Body of pancreas (tissue), 4 donors: ENCODE measurements at regions not wholly inside any gene's neighbourhood (a gene's known extent, or its start where the extent isn't known, plus 50 kb on each side); places are given as distances from the start of the nearest gene placed in this dataset.

Experiments
- ATAC-seq: fragments of 150-250 bp; one replicate; pipeline ENCODE4 v1.9.1; 2016
- DNase-seq, 4 donors: peaks; one replicate each; pipeline ENCODE4 v3.0.0-alpha.2; 2019
- H3K27ac ChIP-seq, 4 donors: fragments of 200-600 bp; sonication (generic); 1 replicate in 3 of 4; 2 replicates in 1 of 4; pipeline versions ENCODE4 v1.5.1 to v1.6.1; 2016 to 2019; ENCODE audit warnings: mild to moderate bottlenecking in 1 of 4, mixed read lengths in 1 of 4, moderate library complexity in 1 of 4
- H3K27me3 ChIP-seq, 2 donors: fragments of 200-600 bp; sonication (generic); one replicate each; pipeline ENCODE4 v1.6.0; 2016; ENCODE audit warnings: mild to moderate bottlenecking in 1 of 2
- H3K36me3 ChIP-seq, 2 donors: fragments of 200-600 bp; sonication (generic); replicated peaks in 1 of 2; 2 replicates each; pipeline ENCODE4 v1.5.1; 2016; ENCODE audit warnings: low read depth in 2 of 2; ENCODE audit not compliant: insufficient read depth in 1 of 2
- H3K4me1 ChIP-seq: fragments of 200-600 bp; sonication (generic); one replicate; pipeline ENCODE4 v1.6.0; 2016
- H3K4me3 ChIP-seq, 2 donors: fragments of 200-600 bp; sonication (generic); 1 replicate in 1 of 2; 2 replicates in 1 of 2; pipeline ENCODE4 v1.5.1; 2016 to 2019
- H3K9me3 ChIP-seq, 3 donors: fragments of 200-600 bp; sonication (generic); 1 replicate in 2 of 3; 2 replicates in 1 of 3; pipeline ENCODE4 v1.5.1; 2016
- POLR2A ChIP-seq, 3 donors: fragments of 450-650 bp; IDR thresholded peaks; one replicate each; pipeline ENCODE4 v1.6.1; 2016; ENCODE audit warnings: antibody characterized with exemption in 3 of 3, mild to moderate bottlenecking in 2 of 3
- WGBS, 2 donors: methylation state at CpG; one replicate each; pipeline ENCODE4 v1.1.5; 2017; 5-methylcytosine and 5-hydroxymethylcytosine counted together
- intact Hi-C: fragments of 100-400 bp; cut with DNase I; formaldehyde crosslinking; loops from one replicate; pipeline ENCODE4 v1.15.1; 2023
- TF ChIP-seq, protein P1 (sequence below), 7 experiments: fragments of 450-650 bp in 4 of 7; fragments of 200-600 bp in 3 of 7; sonication (generic) in 3 of 7; IDR thresholded peaks; one replicate each; pipeline ENCODE4 v1.5.1; 2016 to 2019; ENCODE audit warnings: antibody characterized with exemption in 7 of 7

DNA sequence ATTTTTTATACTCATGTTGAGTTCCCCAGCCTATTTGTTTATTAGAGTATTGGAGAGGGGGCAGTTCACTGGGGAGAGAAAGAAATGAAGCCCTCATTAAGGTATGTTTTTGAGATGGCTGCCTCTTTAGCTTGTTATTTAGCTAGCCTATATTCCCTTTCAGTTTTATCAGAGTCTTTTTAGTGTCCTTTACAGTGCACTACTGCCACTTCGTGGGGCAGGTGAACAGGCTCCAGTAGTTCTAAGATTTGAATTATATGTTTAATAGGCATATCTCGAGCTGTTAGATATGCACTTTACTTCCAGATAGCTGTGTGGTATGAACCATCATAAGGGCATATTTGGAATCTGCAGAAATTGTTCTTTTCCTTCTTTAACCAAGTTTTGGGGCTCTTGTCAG, 482.2 kb downstream of the KDM5D start:
- DNase-seq (no peak), ATAC-seq (no peak)
- WGBS, 2 donors, result 13 to 20% methylated on average over 2 of the region's 2 CpGs
- Histone ChIP-seq H3K27me3 (no peaks in the 10 kb centered on the region), H3K4me1 (no peaks in the 10 kb centered on the region), H3K27ac (no peak overlapping the region), H3K4me3 (no peak overlapping the region), H3K9me3 (no peaks in the 10 kb centered on the region), H3K36me3 (no peaks in the 10 kb centered on the region)
- intact Hi-C loops, result no loop called here
- TF ChIP-seq POLR2A (IDR thresholded peaks at IDR 0.05), result no peak
- TF ChIP-seq, protein P1, sequence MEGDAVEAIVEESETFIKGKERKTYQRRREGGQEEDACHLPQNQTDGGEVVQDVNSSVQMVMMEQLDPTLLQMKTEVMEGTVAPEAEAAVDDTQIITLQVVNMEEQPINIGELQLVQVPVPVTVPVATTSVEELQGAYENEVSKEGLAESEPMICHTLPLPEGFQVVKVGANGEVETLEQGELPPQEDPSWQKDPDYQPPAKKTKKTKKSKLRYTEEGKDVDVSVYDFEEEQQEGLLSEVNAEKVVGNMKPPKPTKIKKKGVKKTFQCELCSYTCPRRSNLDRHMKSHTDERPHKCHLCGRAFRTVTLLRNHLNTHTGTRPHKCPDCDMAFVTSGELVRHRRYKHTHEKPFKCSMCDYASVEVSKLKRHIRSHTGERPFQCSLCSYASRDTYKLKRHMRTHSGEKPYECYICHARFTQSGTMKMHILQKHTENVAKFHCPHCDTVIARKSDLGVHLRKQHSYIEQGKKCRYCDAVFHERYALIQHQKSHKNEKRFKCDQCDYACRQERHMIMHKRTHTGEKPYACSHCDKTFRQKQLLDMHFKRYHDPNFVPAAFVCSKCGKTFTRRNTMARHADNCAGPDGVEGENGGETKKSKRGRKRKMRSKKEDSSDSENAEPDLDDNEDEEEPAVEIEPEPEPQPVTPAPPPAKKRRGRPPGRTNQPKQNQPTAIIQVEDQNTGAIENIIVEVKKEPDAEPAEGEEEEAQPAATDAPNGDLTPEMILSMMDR (IDR thresholded peaks at IDR 0.05), result no peak

DNA sequence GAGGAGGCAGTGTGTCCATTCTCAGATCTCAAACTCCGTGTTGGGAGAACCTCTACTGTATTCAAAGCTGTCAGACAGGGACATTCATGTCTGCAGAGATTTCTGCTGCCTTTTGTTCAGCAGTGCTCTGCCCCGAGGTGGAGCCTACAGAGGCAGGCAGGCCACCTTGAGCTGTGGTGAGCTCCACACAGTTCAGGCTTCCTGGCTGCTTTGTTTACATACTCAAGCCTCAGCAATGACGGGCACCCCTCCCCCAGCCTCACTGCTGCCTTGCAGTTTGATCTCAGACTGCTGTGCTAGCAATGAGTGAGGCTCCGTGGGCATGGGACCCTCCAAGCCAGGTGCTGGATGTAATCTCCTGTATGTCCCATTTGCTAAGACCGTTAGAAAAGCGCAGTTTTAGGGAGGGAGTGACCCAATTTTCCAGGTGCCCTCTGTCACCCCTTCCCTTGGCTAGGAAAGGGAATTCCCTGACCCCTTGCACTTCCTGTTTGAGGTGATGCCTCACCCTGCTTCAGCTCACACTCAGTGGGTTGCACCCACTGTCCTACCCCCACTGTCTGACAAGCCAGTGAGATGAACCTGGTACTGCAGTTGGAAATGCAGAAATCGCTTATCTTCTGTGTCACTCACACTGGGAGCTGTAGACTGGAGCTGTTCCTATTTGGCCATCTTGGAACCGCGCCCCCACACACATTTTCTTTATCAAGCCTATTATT, 458.9 kb upstream of the HSFY2 start:
- Histone ChIP-seq H3K4me3 (no peak overlapping the region), H3K36me3 (no peaks in the 10 kb centered on the region), H3K27ac (no peak overlapping the region), H3K9me3 (no peaks in the 10 kb centered on the region), H3K4me1 (no peaks in the 10 kb centered on the region), H3K27me3 (no peaks in the 10 kb centered on the region)
- 38 to 80% methylated on average over 3 to 9 of the region's 9 CpGs for WGBS, 2 donors
- intact Hi-C loops, result no loop called here
- DNase-seq (no peak), ATAC-seq (no peak)
- TF ChIP-seq, protein P1 (IDR thresholded peaks at IDR 0.05), result no peak

DNA sequence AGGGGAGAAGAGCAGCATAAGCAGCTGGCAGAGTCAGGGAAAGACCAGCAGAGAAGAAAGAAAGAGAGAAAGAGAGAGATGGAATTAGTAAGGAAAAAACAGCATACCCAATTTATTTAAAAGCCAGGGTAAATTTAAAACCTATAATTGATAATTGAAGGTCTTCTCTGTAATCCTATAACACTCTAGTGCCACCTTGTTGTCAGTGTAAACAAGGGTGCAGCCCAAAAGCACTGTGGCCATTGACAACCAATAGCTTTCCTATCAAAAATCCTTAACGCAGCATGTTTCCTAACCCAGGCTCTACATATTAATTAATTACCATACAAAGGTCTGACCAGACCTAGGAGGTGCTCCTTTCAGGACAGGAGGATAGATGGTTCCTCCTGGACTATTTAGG, 447.2 kb upstream of the HSFY2 start:
- Histone ChIP-seq H3K4me1 (no peaks in the 10 kb centered on the region), H3K27ac (no peak overlapping the region), H3K27me3 (no peaks in the 10 kb centered on the region), H3K4me3 (no peak overlapping the region), H3K9me3 (no peaks in the 10 kb centered on the region), H3K36me3 (no peaks in the 10 kb centered on the region)
- ATAC-seq, result no peak
- intact Hi-C loops, result no loop called here
- no peak for TF ChIP-seq POLR2A (IDR thresholded peaks at IDR 0.05)
- TF ChIP-seq, protein P1 (IDR thresholded peaks at IDR 0.05), result no peak
- no peak for DNase-seq
- 40 to 56% methylated on average over 1 of the region's 1 CpG for WGBS, 2 donors

- Histone ChIP-seq H3K9me3 (no peaks in the 10 kb centered on the region), H3K27me3 (no peaks in the 10 kb centered on the region), H3K4me3 (no peak overlapping the region), H3K27ac (no peak overlapping the region), H3K4me1 (no peaks in the 10 kb centered on the region), H3K36me3 (no peaks in the 10 kb centered on the region)
- no peak for ATAC-seq
- no peak for DNase-seq
- whole genome bisulfite sequencing, 2 donors, result 66 to 76% methylated on average over 2 of the region's 2 CpGs
- TF ChIP-seq, protein P1 (IDR thresholded peaks at IDR 0.05), result no peak
- no peak for TF ChIP-seq POLR2A (IDR thresholded peaks at IDR 0.05)
- intact Hi-C loops, result no loop called here
Measured at GRCh38 chrY:19208915-19209314, 435.4 kb upstream of the HSFY2 start.

DNA sequence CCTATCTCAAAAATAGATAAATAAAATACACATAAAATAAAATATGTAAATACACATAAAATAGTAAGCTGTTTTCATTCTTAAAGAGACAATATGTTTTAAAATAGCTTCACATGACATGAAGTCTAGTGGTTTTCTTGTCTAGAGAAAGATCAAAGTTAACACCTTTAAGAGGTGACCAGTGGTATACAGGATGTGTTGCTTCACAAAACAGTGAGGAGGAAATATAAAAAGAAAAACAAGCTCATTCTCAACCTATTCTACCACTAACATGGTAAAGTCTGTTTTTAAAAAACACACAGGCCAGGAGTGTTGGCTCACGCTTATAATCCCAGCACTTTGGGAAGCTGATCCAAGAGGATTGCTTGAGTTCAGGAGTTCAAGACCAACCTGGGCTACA, 433.5 kb upstream of the HSFY2 start:
- Histone ChIP-seq H3K4me1 (no peaks in the 10 kb centered on the region), H3K4me3 (no peak overlapping the region), H3K27me3 (no peaks in the 10 kb centered on the region), H3K27ac (no peak overlapping the region), H3K9me3 (no peaks in the 10 kb centered on the region), H3K36me3 (no peaks in the 10 kb centered on the region)
- 79 to 87% methylated on average over 1 of the region's 1 CpG for WGBS, 2 donors
- no peak for TF ChIP-seq POLR2A (IDR thresholded peaks at IDR 0.05)
- TF ChIP-seq, protein P1 (IDR thresholded peaks at IDR 0.05), result no peak
- ATAC-seq (no peak), DNase-seq (no peak)
- intact Hi-C loops, result no loop called here
